ENCODE measurements at regions not wholly inside any gene's neighbourhood (a gene's known extent, or its start where the extent isn't known, plus 50 kb on each side); places are given as distances from the start of the nearest gene placed in this dataset.

- no peak for TF ChIP-seq EZH2 (IDR thresholded peaks at IDR 0.05; ENCODE audit: insufficient read depth, low read length)
- no peak for TF ChIP-seq CTCF (IDR thresholded peaks at IDR 0.05; ENCODE audit: insufficient read depth, low read depth, low read length)
These were observed 85.8 kb upstream of the RPS6KA3 start for GRCh38 chrX:20352504-20352903.

Measured in astrocyte (in vitro differentiated cells and primary cell).